ENCODE measurements at regions not wholly inside any gene's neighbourhood (a gene's known extent, or its start where the extent isn't known, plus 50 kb on each side); places are given as distances from the start of the nearest gene placed in this dataset.

DNA sequence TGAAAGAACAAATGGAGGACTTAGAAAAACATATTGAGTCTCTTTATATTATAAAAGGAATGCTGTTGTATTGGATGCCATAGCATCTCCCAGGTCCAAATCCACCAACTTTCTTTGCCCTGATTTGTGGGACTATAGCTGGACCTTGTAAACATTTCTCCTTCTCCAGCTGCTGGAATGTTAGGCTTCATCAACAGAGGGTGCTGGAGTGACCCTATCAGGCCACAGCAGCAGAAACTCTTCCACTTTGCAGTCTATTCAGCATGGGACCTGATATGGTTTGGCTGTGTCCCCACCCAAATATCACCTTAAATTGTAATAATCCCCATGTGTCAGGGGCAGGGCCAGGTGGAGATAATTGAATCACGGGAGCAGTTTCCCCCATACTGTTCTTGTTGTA, 138.4 kb upstream of the ARL4C start:
- peak in 1 of 2 donors; percentile 9 for DNase-seq (ENCODE audit: extremely low spot score in 2 of 2)
- no peak overlapping the region for H3K27ac ChIP-seq
- no peaks in the 10 kb centered on the region for H3K36me3 ChIP-seq
- H3K4me3 ChIP-seq: no peak overlapping the region
- intact Hi-C loops (cut with DNase I): no loop called here
- TF ChIP-seq POLR2A (IDR thresholded peaks at IDR 0.05) (no peak), POLR2AphosphoS5 (IDR thresholded peaks at IDR 0.05; ENCODE audit: insufficient read depth in 1 of 2, low read depth in 1 of 2) (no peak)
- TF ChIP-seq, protein P1, sequence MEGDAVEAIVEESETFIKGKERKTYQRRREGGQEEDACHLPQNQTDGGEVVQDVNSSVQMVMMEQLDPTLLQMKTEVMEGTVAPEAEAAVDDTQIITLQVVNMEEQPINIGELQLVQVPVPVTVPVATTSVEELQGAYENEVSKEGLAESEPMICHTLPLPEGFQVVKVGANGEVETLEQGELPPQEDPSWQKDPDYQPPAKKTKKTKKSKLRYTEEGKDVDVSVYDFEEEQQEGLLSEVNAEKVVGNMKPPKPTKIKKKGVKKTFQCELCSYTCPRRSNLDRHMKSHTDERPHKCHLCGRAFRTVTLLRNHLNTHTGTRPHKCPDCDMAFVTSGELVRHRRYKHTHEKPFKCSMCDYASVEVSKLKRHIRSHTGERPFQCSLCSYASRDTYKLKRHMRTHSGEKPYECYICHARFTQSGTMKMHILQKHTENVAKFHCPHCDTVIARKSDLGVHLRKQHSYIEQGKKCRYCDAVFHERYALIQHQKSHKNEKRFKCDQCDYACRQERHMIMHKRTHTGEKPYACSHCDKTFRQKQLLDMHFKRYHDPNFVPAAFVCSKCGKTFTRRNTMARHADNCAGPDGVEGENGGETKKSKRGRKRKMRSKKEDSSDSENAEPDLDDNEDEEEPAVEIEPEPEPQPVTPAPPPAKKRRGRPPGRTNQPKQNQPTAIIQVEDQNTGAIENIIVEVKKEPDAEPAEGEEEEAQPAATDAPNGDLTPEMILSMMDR (IDR thresholded peaks at IDR 0.05): no peak
- H3K27me3 ChIP-seq: no peaks in the 10 kb centered on the region
- H3K9me3 ChIP-seq: no peaks in the 10 kb centered on the region
- H3K4me1 ChIP-seq: no peaks in the 10 kb centered on the region

DNA sequence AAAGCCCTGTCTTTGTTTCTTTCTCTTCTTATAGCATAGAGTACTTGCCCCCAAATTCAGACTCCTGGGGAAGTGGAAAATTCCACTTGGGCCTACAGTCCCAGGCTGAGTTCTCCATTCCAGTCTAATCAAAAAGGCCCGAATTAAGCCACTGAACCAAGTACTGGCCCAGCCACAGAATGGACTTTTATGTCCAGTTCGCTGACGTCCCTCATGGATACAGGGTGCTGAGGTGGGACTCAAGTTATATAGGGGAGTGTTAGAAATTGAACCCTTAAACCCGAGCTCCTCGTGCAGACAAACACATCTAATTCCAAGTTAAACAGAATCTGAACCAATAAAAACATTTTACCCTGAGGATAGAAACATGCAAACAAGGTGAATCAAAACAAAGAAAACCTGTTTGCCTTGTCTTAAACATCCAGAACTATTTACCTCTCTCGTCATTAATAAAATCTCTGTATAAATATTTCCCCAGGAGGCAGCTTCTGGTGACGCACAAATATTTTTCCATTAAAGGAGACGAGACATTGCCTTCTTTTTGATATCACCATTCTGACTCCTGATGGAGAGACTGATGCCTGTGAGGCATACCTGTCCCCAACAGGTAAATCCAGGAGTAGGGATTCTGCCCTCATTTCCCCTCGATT, 136.8 kb upstream of the ARL4C start:
- no peak overlapping the region for H3K27ac ChIP-seq
- TF ChIP-seq POLR2A (IDR thresholded peaks at IDR 0.05): no peak
- DNase-seq (ENCODE audit: extremely low spot score in 2 of 2): peak in 1 of 2 donors; percentile 55
- no peaks in the 10 kb centered on the region for H3K9me3 ChIP-seq
- H3K4me1 ChIP-seq: no peaks in the 10 kb centered on the region
- H3K4me3 ChIP-seq: no peak overlapping the region
- no peaks in the 10 kb centered on the region for H3K36me3 ChIP-seq
- intact Hi-C loops (cut with DNase I): no loop called here
- no peaks in the 10 kb centered on the region for H3K27me3 ChIP-seq

DNA sequence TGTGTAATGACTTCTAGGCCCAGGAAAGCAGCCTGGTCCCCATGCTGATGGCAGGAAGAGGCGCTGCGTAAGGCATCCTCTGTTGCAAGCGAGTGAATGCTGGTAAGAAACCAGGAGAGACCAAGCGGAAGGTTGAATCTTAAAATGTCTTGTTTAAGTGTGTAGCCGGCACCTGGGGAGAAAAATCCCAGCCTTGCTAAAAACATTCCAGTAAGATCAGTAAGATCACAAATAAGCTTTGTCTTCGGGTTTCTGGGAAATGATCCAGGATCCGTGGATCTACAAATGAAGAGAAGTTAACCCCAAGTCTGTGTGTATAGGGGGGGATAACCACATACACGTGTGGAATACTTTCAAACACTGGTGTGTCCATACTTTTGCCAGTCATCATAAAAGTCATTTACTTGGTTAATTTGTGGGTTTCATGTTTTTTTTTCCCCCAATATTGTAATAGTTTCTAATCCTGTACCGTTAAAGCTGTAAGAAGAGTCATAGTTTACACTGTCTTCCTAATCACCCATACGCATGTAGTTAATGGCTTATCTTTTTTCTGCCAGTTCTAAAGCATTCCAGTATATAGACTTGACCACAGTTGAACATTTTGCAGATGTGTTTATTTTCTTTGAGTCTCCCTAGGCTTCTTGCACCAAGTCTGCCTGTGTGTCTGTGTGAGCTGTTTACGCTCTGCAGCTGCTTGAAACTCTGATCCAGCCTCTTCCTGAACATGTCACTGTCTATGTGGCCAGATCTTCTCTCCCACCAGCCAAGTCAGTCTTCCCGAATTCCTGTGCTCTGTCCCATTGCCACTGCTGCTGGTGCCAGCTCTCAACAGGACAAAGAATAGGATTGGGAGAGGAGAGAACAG, 135.9 kb upstream of the ARL4C start:
- Histone ChIP-seq H3K27ac (no peak overlapping the region), H3K36me3 (no peaks in the 10 kb centered on the region), H3K4me3 (no peak overlapping the region), H3K27me3 (no peaks in the 10 kb centered on the region), H3K4me1 (no peaks in the 10 kb centered on the region), H3K9me3 (no peaks in the 10 kb centered on the region)
- peak in 1 of 2 donors; percentile 58 for DNase-seq (ENCODE audit: extremely low spot score in 2 of 2)
- TF ChIP-seq POLR2AphosphoS5 (IDR thresholded peaks at IDR 0.05; ENCODE audit: insufficient read depth in 1 of 2, low read depth in 1 of 2) (no peak), POLR2A (IDR thresholded peaks at IDR 0.05) (no peak)
- TF ChIP-seq, protein P1 (IDR thresholded peaks at IDR 0.05): no peak
- intact Hi-C loops (cut with DNase I): no loop called here

- no peaks in the 10 kb centered on the region for H3K4me1 ChIP-seq
- peak in 1 of 2 donors; percentile 46 for DNase-seq (ENCODE audit: extremely low spot score in 2 of 2)
- H3K27me3 ChIP-seq: no peaks in the 10 kb centered on the region
- TF ChIP-seq POLR2AphosphoS5 (IDR thresholded peaks at IDR 0.05; ENCODE audit: insufficient read depth in 1 of 2, low read depth in 1 of 2): no peak
- no peak for TF ChIP-seq POLR2A (IDR thresholded peaks at IDR 0.05)
- TF ChIP-seq, protein P1 (IDR thresholded peaks at IDR 0.05): no peak
- no peak overlapping the region for H3K27ac ChIP-seq
- H3K4me3 ChIP-seq: no peak overlapping the region
- no peaks in the 10 kb centered on the region for H3K36me3 ChIP-seq
- intact Hi-C loops (cut with DNase I): no loop called here
- H3K9me3 ChIP-seq: no peaks in the 10 kb centered on the region
These were observed 135.0 kb upstream of the ARL4C start for GRCh38 chr2:234631646-234632514.

GRCh38 chr2:234630801-234631261, 133.9 kb upstream of the ARL4C start:
- TF ChIP-seq, protein P1 (IDR thresholded peaks at IDR 0.05): no peak
- TF ChIP-seq POLR2AphosphoS5 (IDR thresholded peaks at IDR 0.05; ENCODE audit: insufficient read depth in 1 of 2, low read depth in 1 of 2) (no peak), POLR2A (IDR thresholded peaks at IDR 0.05) (no peak)
- no peaks in the 10 kb centered on the region for H3K9me3 ChIP-seq
- no peaks in the 10 kb centered on the region for H3K36me3 ChIP-seq
- no peaks in the 10 kb centered on the region for H3K27me3 ChIP-seq
- DNase-seq (ENCODE audit: extremely low spot score in 2 of 2): peak in 1 of 2 donors; percentile 37
- no peaks in the 10 kb centered on the region for H3K4me1 ChIP-seq
- H3K27ac ChIP-seq: no peak overlapping the region
- intact Hi-C loops (cut with DNase I): no loop called here
- H3K4me3 ChIP-seq: no peak overlapping the region

Measured in vagina (tissue), 2 donors.